ENCODE measurements at regions not wholly inside any gene's neighbourhood (a gene's known extent, or its start where the extent isn't known, plus 50 kb on each side); places are given as distances from the start of the nearest gene placed in this dataset.

- peak; percentile 83 for DNase-seq
Measured at GRCh38 chr1:93815366-93816110, 63.5 kb downstream of the DNTTIP2 start.

GRCh38 chr1:93814795-93815340, 64.1 kb downstream of the DNTTIP2 start:
- peak; percentile 38 for DNase-seq

GRCh38 chr1:93814059-93814794, 64.8 kb downstream of the DNTTIP2 start:
- peak; percentile 84 for DNase-seq

GRCh38 chr1:93813076-93813475, 65.9 kb downstream of the DNTTIP2 start:
- peak; percentile 32 for DNase-seq

DNA sequence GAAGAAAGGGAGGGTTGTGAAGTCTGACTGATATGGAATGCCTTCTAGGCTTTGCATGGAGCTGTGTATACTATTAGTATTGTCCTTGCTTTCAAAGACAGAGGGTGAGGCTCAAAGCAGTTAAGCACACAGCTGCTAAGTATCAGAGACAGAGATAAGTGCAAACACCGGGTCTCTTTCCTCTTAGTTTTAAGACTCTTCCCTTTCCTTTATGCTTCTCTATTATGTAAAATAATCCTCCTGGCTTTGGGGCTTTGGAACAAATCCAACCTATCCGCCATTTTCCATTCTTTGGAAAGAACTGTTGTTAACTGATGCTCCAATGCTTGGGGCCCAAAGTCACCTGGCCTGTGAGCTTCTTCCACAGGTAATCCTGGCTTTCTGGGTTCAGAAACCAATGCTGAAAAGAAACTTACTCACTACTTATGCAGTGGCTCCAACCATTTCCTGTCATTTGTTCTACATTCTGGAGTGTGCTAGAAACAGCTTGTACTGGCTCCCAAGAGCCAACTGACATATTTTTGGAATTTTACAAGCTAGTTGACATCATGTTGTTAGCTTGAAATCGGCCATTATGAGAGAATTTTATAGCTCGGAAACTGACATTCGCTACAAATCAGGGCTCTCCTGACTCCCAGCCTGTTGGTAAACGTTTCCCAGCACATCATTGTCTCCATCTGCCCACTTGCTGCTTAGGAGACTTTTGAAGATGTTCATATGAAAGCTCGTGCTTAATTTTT, 67.5 kb downstream of the DNTTIP2 start:
- peak; percentile 63 for DNase-seq

DNA sequence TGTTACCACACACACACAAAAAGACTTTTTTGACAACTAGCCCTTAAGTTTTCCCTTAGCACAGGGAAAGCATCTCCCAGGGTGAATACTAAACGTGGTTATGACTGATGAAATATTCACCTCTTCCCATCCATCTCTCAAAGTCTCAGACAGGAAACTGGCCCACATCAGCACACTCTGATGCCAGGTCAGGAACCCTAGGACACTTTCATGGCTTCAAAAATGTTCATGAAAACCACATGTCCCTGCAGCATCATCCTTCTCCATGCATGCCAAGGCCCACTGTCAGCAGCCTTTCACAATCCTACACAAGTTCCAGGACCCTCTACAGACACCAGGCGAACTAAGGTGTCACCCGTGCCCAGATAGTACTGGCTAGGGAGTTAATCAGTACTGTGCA, 68.7 kb downstream of the DNTTIP2 start:
- DNase-seq = peak; percentile 83

DNA sequence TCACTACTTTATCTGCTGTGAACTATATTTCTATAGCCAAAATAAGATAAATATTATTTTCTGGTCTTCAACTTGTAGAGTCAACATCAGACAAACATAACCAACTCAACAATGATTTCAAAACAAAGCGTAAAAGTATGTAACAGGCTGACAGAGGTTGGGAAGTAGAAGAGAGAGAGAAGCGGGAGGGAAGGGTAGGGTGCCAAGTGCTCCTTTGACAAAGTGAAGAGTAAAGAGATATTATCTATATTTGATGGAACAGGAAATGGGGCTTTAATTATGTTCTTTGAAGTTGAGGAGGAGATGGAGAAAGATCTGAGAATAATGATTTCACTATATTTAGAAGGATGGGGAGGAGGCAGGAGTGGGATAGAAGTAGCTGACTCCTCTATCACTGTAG, 70.1 kb downstream of the DNTTIP2 start:
- no peak for DNase-seq

- DNase-seq = no peak
Measured at GRCh38 chr1:93807311-93807930, 71.6 kb downstream of the DNTTIP2 start.

- DNase-seq = peak; percentile 59
Measured at GRCh38 chr1:93805027-93805610, 73.9 kb downstream of the DNTTIP2 start.

- peak; percentile 91 for DNase-seq
Measured at GRCh38 chr1:93804412-93804811, 74.6 kb downstream of the DNTTIP2 start.

DNA sequence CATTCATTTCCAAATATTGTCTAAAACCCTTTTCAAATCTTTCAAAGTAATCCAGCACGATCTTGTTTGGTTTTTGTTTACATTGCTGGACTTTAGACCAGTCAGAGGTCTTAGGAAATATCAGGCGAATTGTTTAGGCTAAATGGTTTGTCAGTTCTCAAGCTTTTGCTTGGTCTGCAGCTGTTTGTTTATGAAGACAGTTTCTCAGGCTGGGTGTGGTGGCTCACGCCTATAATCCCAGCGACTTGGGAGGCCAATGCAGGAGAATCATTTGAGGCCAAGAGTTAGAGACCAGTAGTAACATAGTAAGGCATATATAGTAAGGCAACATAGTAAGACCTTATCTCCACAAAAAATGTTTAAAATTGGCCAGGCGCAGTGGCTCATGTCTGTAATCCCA, 77.5 kb downstream of the DNTTIP2 start:
- no peak for DNase-seq

DNA sequence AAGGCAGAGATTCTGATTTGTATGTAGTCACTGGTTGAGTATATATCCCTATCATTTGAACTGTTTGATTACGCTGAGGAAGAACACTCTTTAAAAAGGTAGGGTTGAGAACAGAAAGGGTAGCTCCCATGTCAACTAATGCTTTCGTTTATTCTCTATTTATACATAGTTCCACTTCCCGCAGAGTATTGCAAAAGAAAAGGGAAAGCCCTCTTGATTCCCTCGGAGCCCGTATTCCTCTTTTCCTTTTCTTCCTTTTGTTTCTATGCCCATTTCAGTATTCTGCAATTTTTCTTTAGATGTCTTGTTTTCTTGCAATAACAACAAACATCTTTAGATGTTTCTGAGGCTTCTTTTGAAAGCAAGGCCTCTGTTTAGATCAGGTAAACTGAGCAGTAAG, 78.2 kb downstream of the DNTTIP2 start:
- DNase-seq = no peak

- DNase-seq = peak; percentile 89
Measured at GRCh38 chr1:93798291-93798690, 80.7 kb downstream of the DNTTIP2 start.

GRCh38 chr1:93784538-93784937, 94.5 kb downstream of the DNTTIP2 start:
- no peak for DNase-seq

DNA sequence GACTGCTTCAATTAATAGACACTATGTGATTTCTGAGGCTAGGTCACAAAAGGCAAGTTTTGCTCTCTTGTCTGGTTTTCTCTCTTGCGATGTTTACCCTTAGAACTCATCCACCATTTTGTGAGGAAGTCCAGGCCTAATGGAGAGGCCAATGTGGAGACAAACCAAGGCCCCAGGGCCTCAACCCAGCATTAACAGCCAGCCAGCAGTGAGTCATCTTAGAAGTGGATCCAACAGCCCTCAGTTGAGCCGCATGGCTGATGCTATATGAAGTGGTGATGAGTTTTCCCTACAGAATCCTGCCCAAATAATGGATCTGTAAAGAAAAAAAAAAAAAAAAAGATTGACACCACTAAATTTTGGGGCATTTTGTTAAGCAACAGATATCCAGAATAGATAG, 95.1 kb downstream of the DNTTIP2 start:
- DNase-seq = no peak

- peak; percentile 95 for DNase-seq
Measured at GRCh38 chr1:93779540-93780165, 98.0 kb upstream of the BCAR3 start.

- DNase-seq = no peak
Measured at GRCh38 chr1:93778457-93778856, 96.8 kb upstream of the BCAR3 start.

DNA sequence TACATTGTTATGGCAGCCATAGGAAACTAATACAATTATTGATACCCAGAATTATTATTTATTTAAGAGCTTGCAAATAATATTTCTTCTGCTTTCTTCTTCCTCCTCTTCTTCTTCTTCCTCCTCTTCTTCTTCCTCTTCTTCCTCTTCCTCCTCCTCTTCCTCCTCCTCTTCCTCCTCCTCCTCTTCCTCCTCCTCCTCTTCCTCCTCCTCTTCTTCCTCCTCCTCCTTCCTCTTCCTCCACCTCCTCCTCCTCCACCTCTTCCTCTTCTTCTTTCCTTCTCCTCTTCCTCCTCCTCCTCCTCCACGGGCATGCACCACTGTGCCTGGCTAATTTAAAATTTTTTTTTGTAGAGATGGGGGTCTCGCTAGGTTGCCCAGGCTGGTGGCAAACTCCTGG, 95.6 kb upstream of the BCAR3 start:
- no peak for DNase-seq

GRCh38 chr1:93776728-93777127, 95.1 kb upstream of the BCAR3 start:
- no peak for DNase-seq

GRCh38 chr1:93775224-93775623, 93.6 kb upstream of the BCAR3 start:
- no peak for DNase-seq

DNA sequence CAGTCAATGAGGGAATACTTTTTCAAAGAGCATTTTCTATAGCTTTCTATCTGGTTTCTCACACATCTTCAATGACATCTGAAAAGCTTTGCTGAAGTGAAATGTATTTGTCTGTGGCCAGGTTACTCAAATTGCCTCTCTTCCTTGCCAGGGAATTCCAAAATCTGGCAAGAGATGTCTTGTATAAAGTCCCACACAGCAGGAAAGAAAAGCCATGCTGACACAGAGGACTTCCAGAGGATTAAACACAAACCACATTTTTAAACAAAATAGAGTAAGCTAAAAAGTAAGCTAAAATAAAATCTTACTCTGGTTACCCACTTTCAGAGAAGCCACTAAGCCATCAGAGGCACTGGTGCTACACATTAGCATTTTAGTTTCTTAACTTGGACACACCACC, 93.1 kb upstream of the BCAR3 start:
- DNase-seq = peak; percentile 63
